Caco-2 (cell line): ENCODE measurements at regions not wholly inside any gene's neighbourhood (a gene's known extent, or its start where the extent isn't known, plus 50 kb on each side); places are given as distances from the start of the nearest gene placed in this dataset.

Source experiments
- BruUV-seq: library from RNA; stranded (reverse); fragments of 400-500 nt; replicated peaks from 2 replicates; lab custom pipeline; 2021; lab: Mats Ljungman, UMichigan
- CTCF ChIA-PET: fragments of 300-600 bp; sonication (Branson Sonifier 250); formaldehyde crosslinking; loops from one replicate; lab custom pipeline; 2022; ENCODE audit warnings: antibody characterized with exemption; lab: Charles Lee
- POLR2A ChIA-PET: fragments of 300-600 bp; sonication (Branson Sonifier 250); formaldehyde crosslinking; loops from one replicate; lab custom pipeline; 2022; ENCODE audit warnings: antibody characterized with exemption; lab: Charles Lee
- DNase-seq, 2 experiments: peaks; one replicate each; pipeline versions ENCODE4 v3.0.0 to v3.0.0-alpha.2; 2020 to 2022
- H3K27me3 ChIP-seq: replicated peaks from 2 replicates; pipeline ENCODE4 v1.6.0; 2011; ENCODE audit warnings: low read length; ENCODE audit not compliant: control insufficient read depth, insufficient read depth
- H3K36me3 ChIP-seq: 2 replicates; pipeline ENCODE4 v1.5.1; 2011; ENCODE audit warnings: low read length; ENCODE audit not compliant: control insufficient read depth, insufficient read depth
- H3K4me1 ChIP-seq: fragments of 250-450 bp; sonication (Bioruptor Pico); 2 replicates; pipeline ENCODE4 v1.5.1; 2020; ENCODE audit warnings: mild to moderate bottlenecking
- H3K4me3 ChIP-seq: 2 replicates; pipeline ENCODE4 v1.5.1; 2011; ENCODE audit warnings: low read depth, mild to moderate bottlenecking, control low read depth, low read length
- H3K9me3 ChIP-seq: fragments of 250-450 bp; sonication (Bioruptor Pico); 2 replicates; pipeline ENCODE4 v1.5.1; 2020; ENCODE audit warnings: mild to moderate bottlenecking, moderate library complexity
- H3K27ac Mint-ChIP-seq: one replicate; pipeline ENCODE4 v1.8.0; 2022; ENCODE audit warnings: mixed read lengths; ENCODE audit not compliant: unreplicated experiment
- H3K27me3 Mint-ChIP-seq: one replicate; pipeline ENCODE4 v1.8.0; 2022; ENCODE audit warnings: mixed read lengths; ENCODE audit not compliant: insufficient read depth, unreplicated experiment
- H3K36me3 Mint-ChIP-seq: one replicate; pipeline ENCODE4 v1.8.0; 2022; ENCODE audit warnings: mild to moderate bottlenecking, mixed read lengths; ENCODE audit not compliant: insufficient read depth, unreplicated experiment
- H3K4me1 Mint-ChIP-seq: one replicate; pipeline ENCODE4 v1.8.0; 2022; ENCODE audit warnings: low read depth, mixed read lengths; ENCODE audit not compliant: unreplicated experiment
- H3K4me3 Mint-ChIP-seq: one replicate; pipeline ENCODE4 v1.8.0; 2022; ENCODE audit warnings: mild to moderate bottlenecking, moderate library complexity, mixed read lengths; ENCODE audit not compliant: unreplicated experiment
- H3K9me3 Mint-ChIP-seq: one replicate; pipeline ENCODE4 v1.8.0; 2022; ENCODE audit warnings: mixed read lengths; ENCODE audit not compliant: unreplicated experiment
- CTCF ChIP-seq, 2 experiments: fragments of 200-600 bp in 1 of 2; IDR thresholded peaks; 1 replicate in 1 of 2; 2 replicates in 1 of 2; pipeline versions ENCODE4 v1.5.1 to v1.8.0; 2011 to 2022; ENCODE audit warnings: antibody characterized with exemption in 1 of 2, control low read depth in 1 of 2, inconsistent platforms in 1 of 2, low read depth in 1 of 2, low read length in 1 of 2, mild to moderate bottlenecking in 1 of 2, moderate library complexity in 1 of 2; ENCODE audit not compliant: insufficient read depth in 1 of 2, severe bottlenecking in 1 of 2, unreplicated experiment in 1 of 2
- intact Hi-C: fragments of 100-400 bp; cut with micrococcal nuclease; formaldehyde crosslinking; loops from one replicate; pipeline ENCODE4 v1.10.0; 2022; ENCODE audit not compliant: unreplicated experiment

- Mint-ChIP-seq H3K27me3 (no peaks in the 10 kb centered on the region), H3K9me3 (no peaks in the 10 kb centered on the region), H3K27ac (no peak overlapping the region), H3K4me3 (no peak overlapping the region), H3K36me3 (no peaks in the 10 kb centered on the region), H3K4me1 (no peaks in the 10 kb centered on the region)
- no peaks in the 10 kb centered on the region for H3K4me1 ChIP-seq
- intact Hi-C loops = no loop called here
- H3K9me3 ChIP-seq = no peaks in the 10 kb centered on the region
- no peaks in the 10 kb centered on the region for H3K27me3 ChIP-seq
- POLR2A ChIA-PET = no interaction called here
- no peaks in the 10 kb centered on the region for H3K36me3 ChIP-seq
- no peak for DNase-seq
- CTCF ChIA-PET = no interaction called here
- H3K4me3 ChIP-seq = no peak overlapping the region
- BruUV-seq = no TSS peak
- no peak for TF ChIP-seq CTCF (IDR thresholded peaks at IDR 0.05; ENCODE audit: insufficient read depth in 1 of 2, low read depth in 1 of 2, low read length in 1 of 2, severe bottlenecking in 1 of 2, unreplicated experiment in 1 of 2)
These were observed 1511.1 kb downstream of the TECRL start for GRCh38 chr4:62898115-62898514.

- intact Hi-C loops = no loop called here
- TF ChIP-seq CTCF (IDR thresholded peaks at IDR 0.05; ENCODE audit: insufficient read depth in 1 of 2, low read depth in 1 of 2, low read length in 1 of 2, severe bottlenecking in 1 of 2, unreplicated experiment in 1 of 2) = no peak
- no peaks in the 10 kb centered on the region for H3K9me3 ChIP-seq
- no peaks in the 10 kb centered on the region for H3K27me3 ChIP-seq
- H3K36me3 ChIP-seq = no peaks in the 10 kb centered on the region
- no peak overlapping the region for H3K4me3 ChIP-seq
- CTCF ChIA-PET = no interaction called here
- no peak for DNase-seq
- no peaks in the 10 kb centered on the region for H3K4me1 ChIP-seq
- H3K9me3 Mint-ChIP-seq = no peaks in the 10 kb centered on the region
- H3K4me3 Mint-ChIP-seq = no peak overlapping the region
- no peaks in the 10 kb centered on the region for H3K36me3 Mint-ChIP-seq
- BruUV-seq = no TSS peak
- H3K27me3 Mint-ChIP-seq = no peaks in the 10 kb centered on the region
- POLR2A ChIA-PET = no interaction called here
- H3K4me1 Mint-ChIP-seq = no peaks in the 10 kb centered on the region
- no peak overlapping the region for H3K27ac Mint-ChIP-seq
These were observed 1512.5 kb downstream of the TECRL start for GRCh38 chr4:62896721-62897120.

DNA sequence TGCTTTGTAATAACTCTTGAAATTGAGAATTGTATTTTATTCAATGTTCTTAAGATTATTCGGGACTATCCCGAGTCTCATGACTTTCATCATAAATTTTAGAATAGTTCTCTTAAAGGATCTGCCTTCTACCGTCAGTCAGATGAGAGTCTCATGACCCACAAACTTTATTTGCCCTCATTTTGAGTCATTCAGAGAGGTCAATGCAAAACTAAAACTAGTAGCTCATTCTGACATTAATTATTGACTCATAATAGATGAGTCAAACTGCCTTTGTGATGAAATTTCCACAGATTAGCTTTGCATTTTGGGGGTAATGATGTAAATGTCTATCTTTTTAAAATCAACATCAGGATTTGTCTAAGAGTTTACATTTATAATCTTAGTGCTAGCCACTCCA is 1527.3 kb downstream of the TECRL start:
- no TSS peak for BruUV-seq
- ChIA-PET POLR2A (interaction anchor here (0.7 kb wide), 1 partner anchor 11 kb away, joined by 3 read pairs; no protein-coding TSS in a partner anchor), CTCF (no interaction called here)
- Mint-ChIP-seq H3K4me1 (no peaks in the 10 kb centered on the region), H3K27ac (no peak overlapping the region), H3K9me3 (no peaks in the 10 kb centered on the region), H3K4me3 (no peak overlapping the region), H3K36me3 (no peaks in the 10 kb centered on the region), H3K27me3 (peaks cover 4% of the 10 kb centered on the region)
- Histone ChIP-seq H3K36me3 (no peaks in the 10 kb centered on the region), H3K4me3 (no peak overlapping the region), H3K4me1 (no peaks in the 10 kb centered on the region), H3K9me3 (no peaks in the 10 kb centered on the region), H3K27me3 (no peaks in the 10 kb centered on the region)
- intact Hi-C loops = no loop called here
- TF ChIP-seq CTCF (IDR thresholded peaks at IDR 0.05; ENCODE audit: insufficient read depth in 1 of 2, low read depth in 1 of 2, low read length in 1 of 2, severe bottlenecking in 1 of 2, unreplicated experiment in 1 of 2) = no peak
- DNase-seq = no peak
